Karpas-422 (cell line): ENCODE measurements at regions not wholly inside any gene's neighbourhood (a gene's known extent, or its start where the extent isn't known, plus 50 kb on each side); places are given as distances from the start of the nearest gene placed in this dataset.

Experiments
- DNase-seq: peaks from one replicate; pipeline ENCODE4 v3.0.0-alpha.2; 2015
- H2AFZ ChIP-seq: fragments of 200-600 bp; sonication (generic); 2 replicates; pipeline ENCODE4 v1.6.1; 2014; ENCODE audit warnings: antibody characterized with exemption, low read length, mixed read lengths
- H3K27ac ChIP-seq: fragments of 200-600 bp; sonication (generic); 2 replicates; pipeline ENCODE4 v1.5.1; 2014; ENCODE audit warnings: mild to moderate bottlenecking, low read length, moderate library complexity
- H3K27me3 ChIP-seq: fragments of 200-600 bp; sonication (generic); 2 replicates; pipeline ENCODE4 v1.6.1; 2014; ENCODE audit warnings: low read length, mixed read lengths
- H3K36me3 ChIP-seq: fragments of 200-600 bp; sonication (generic); 2 replicates; pipeline ENCODE4 v1.6.1; 2014; ENCODE audit warnings: low read length, mixed read lengths; ENCODE audit not compliant: insufficient read depth
- H3K4me1 ChIP-seq: fragments of 200-600 bp; sonication (generic); 2 replicates; pipeline ENCODE4 v1.6.1; 2014; ENCODE audit warnings: mild to moderate bottlenecking, low read length, mixed read lengths
- H3K4me2 ChIP-seq: fragments of 200-600 bp; sonication (generic); 2 replicates; pipeline ENCODE4 v1.6.1; 2014; ENCODE audit warnings: low read length, low read depth, mild to moderate bottlenecking; ENCODE audit not compliant: poor library complexity, severe bottlenecking
- H3K4me3 ChIP-seq: fragments of 200-600 bp; sonication (generic); 2 replicates; pipeline ENCODE4 v1.5.1; 2014; ENCODE audit warnings: mild to moderate bottlenecking, antibody characterized with exemption, low read length, mixed read lengths
- H3K79me2 ChIP-seq: fragments of 200-600 bp; sonication (generic); 2 replicates; pipeline ENCODE4 v1.6.1; 2014; ENCODE audit warnings: mild to moderate bottlenecking, low read length, mixed read lengths
- H3K9ac ChIP-seq: fragments of 200-600 bp; sonication (generic); 2 replicates; pipeline ENCODE4 v1.6.0; 2014; ENCODE audit warnings: low read length
- H3K9me2 ChIP-seq: fragments of 200-600 bp; sonication (generic), shearing (Covaris generic); replicated peaks from 2 replicates; pipeline ENCODE4 v1.6.0; 2014; ENCODE audit warnings: mild to moderate bottlenecking, low read length, moderate library complexity; ENCODE audit not compliant: insufficient read depth
- H3K9me3 ChIP-seq: fragments of 300-700, 200-600 bp; sonication (generic); 2 replicates; pipeline ENCODE4 v1.6.1; 2014; ENCODE audit warnings: low read length, mixed read lengths
- H4K20me1 ChIP-seq: fragments of 200-600 bp; sonication (generic); 2 replicates; pipeline ENCODE4 v1.6.1; 2014; ENCODE audit warnings: mild to moderate bottlenecking, antibody characterized with exemption, low read length, low read depth; ENCODE audit not compliant: insufficient read depth

DNA sequence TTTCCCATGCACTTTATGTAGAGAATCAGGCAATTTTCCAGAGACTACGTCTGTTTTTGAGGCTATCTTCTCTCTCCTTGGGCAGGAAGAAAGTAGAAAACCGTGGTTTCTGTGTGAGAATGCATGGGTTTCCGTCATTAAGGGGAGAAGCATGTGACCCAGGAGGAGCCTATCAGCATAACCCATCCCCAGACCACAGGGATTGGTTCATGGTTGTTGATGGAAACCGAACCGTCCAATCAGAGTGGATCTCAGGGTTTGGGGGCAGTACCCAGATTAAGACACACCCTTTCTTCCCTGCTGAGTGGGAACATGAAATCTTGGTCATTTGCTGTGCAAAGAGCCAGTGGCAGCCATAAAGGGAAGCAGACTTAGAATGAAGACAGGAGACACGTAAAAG is 517.8 kb downstream of the MN1 start:
- H3K36me3 ChIP-seq, result no peaks in the 10 kb centered on the region
- H3K9me3 ChIP-seq, result peaks cover 9% of the 10 kb centered on the region; the same call in 1 of the 2 replicates
- H4K20me1 ChIP-seq, result no peaks in the 10 kb centered on the region
- H3K79me2 ChIP-seq, result no peaks in the 10 kb centered on the region
- H3K4me2 ChIP-seq, result no peak overlapping the region
- peaks cover 6% of the 10 kb centered on the region; the same call in 1 of the 2 replicates for H3K27me3 ChIP-seq
- no peak overlapping the region for H3K4me3 ChIP-seq
- H3K27ac ChIP-seq, result no peak overlapping the region
- peak; percentile 90 for DNase-seq
- no peak overlapping the region for H3K9ac ChIP-seq
- H3K4me1 ChIP-seq, result peaks cover 2% of the 10 kb centered on the region; the same call in 1 of the 2 replicates
- no peaks in the 10 kb centered on the region for H3K9me2 ChIP-seq
- peak overlapping the region; percentile 92; the same call in 1 of the 2 replicates for H2AFZ ChIP-seq

GRCh38 chr22:27284324-27284723 is 517.2 kb downstream of the MN1 start:
- no peak for DNase-seq
- Histone ChIP-seq H3K4me1 (peaks cover 2% of the 10 kb centered on the region; the same call in 1 of the 2 replicates), H3K9me3 (peaks cover 9% of the 10 kb centered on the region; the same call in 1 of the 2 replicates), H4K20me1 (no peaks in the 10 kb centered on the region), H3K79me2 (no peaks in the 10 kb centered on the region), H2AFZ (no peak overlapping the region), H3K9ac (no peak overlapping the region), H3K4me2 (no peak overlapping the region), H3K27ac (no peak overlapping the region), H3K4me3 (no peak overlapping the region), H3K27me3 (peaks cover 6% of the 10 kb centered on the region; the same call in 1 of the 2 replicates), H3K36me3 (no peaks in the 10 kb centered on the region), H3K9me2 (no peaks in the 10 kb centered on the region)

DNA sequence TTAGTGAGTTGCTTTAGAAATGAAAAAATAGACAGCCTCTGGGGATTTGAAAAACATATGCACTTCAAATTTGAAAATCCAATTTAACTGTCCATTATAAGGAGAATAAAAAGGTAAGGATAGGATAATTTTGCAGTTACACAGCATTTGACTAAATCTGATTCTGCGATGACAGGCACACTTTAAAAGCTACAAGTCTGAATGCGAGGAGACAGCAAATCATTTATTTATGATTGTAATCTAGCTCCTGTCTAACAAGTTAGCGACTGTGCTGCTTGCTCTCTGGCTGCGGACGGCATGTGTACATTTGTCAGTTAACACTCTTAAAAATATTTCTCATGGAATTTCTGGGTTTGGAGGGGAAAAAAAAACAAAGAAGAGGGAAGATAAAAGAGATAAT is 514.8 kb downstream of the MN1 start:
- Histone ChIP-seq H3K36me3 (no peaks in the 10 kb centered on the region), H3K9me3 (peaks cover 9% of the 10 kb centered on the region; the same call in 1 of the 2 replicates), H2AFZ (no peak overlapping the region), H3K4me3 (no peak overlapping the region), H3K9me2 (no peaks in the 10 kb centered on the region), H3K27ac (no peak overlapping the region), H3K4me1 (peaks cover 2% of the 10 kb centered on the region; the same call in 1 of the 2 replicates), H3K9ac (no peak overlapping the region), H3K79me2 (no peaks in the 10 kb centered on the region), H3K4me2 (no peak overlapping the region), H3K27me3 (peaks cover 6% of the 10 kb centered on the region; the same call in 1 of the 2 replicates), H4K20me1 (no peaks in the 10 kb centered on the region)
- no peak for DNase-seq

GRCh38 chr22:27292542-27293299 is 508.8 kb downstream of the MN1 start:
- Histone ChIP-seq H4K20me1 (no peaks in the 10 kb centered on the region), H3K9me3 (no peaks in the 10 kb centered on the region), H3K27ac (no peak overlapping the region), H3K9ac (no peak overlapping the region), H3K4me1 (peaks cover 2% of the 10 kb centered on the region; the same call in 1 of the 2 replicates), H3K4me3 (no peak overlapping the region), H2AFZ (no peak overlapping the region), H3K9me2 (no peaks in the 10 kb centered on the region), H3K27me3 (no peaks in the 10 kb centered on the region), H3K4me2 (no peak overlapping the region), H3K79me2 (no peaks in the 10 kb centered on the region), H3K36me3 (no peaks in the 10 kb centered on the region)
- DNase-seq, result no peak

GRCh38 chr22:27293721-27294445 is 507.7 kb downstream of the MN1 start:
- Histone ChIP-seq H3K36me3 (no peaks in the 10 kb centered on the region), H2AFZ (no peak overlapping the region), H3K9me3 (no peaks in the 10 kb centered on the region), H3K4me1 (peaks cover 4% of the 10 kb centered on the region; the same call in 1 of the 2 replicates), H3K79me2 (no peaks in the 10 kb centered on the region), H3K27ac (no peak overlapping the region), H3K27me3 (no peaks in the 10 kb centered on the region), H3K4me2 (no peak overlapping the region), H3K9ac (no peak overlapping the region), H3K9me2 (no peaks in the 10 kb centered on the region), H3K4me3 (no peak overlapping the region), H4K20me1 (no peaks in the 10 kb centered on the region)
- no peak for DNase-seq

DNA sequence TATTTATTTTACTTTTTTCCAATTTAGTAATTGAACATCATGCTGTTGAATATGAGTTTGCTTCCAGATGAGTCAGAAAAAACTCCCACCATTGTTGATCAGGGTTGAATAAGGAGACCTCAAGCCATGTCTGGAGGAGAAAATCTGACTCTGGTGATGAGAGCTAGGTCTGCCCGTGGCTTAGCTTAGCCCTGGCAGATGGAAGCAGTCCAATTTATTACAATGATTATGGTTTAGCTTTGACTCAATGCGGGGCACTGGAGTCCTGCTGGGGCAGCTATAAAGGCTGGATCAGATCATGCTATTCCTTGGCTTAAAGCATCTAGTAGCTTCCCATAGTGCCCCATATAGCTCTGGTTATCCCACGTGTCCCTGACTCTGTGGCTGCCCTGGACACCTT is 506.5 kb downstream of the MN1 start:
- H3K4me2 ChIP-seq, result no peak overlapping the region
- H3K27me3 ChIP-seq, result no peaks in the 10 kb centered on the region
- no peaks in the 10 kb centered on the region for H3K9me3 ChIP-seq
- no peak overlapping the region for H3K4me3 ChIP-seq
- H4K20me1 ChIP-seq, result no peaks in the 10 kb centered on the region
- H2AFZ ChIP-seq, result no peak overlapping the region
- no peak overlapping the region for H3K27ac ChIP-seq
- no peak for DNase-seq
- no peak overlapping the region for H3K9ac ChIP-seq
- no peaks in the 10 kb centered on the region for H3K9me2 ChIP-seq
- H3K4me1 ChIP-seq, result peaks cover 4% of the 10 kb centered on the region; the same call in 1 of the 2 replicates
- H3K79me2 ChIP-seq, result no peaks in the 10 kb centered on the region
- no peaks in the 10 kb centered on the region for H3K36me3 ChIP-seq

DNA sequence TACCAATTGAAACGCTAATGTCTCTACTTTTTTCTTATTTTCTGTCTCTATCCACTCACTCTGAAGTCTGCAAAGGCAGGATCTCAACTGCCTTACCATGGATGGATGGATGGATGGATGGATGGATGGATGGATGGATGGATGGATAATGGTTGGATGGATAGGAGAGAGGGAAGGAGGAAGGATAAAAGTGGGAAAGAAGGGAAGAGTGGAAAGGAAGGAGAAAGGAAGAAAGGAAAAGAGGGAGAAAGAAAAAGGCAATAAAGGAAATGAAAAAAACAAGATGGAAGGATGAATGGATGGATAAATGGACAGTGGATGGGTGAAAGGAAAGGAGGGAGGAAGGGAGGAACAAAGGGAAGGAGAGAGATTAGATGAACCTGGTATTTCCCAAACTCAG is 506.0 kb downstream of the MN1 start:
- Histone ChIP-seq H3K4me1 (peaks cover 4% of the 10 kb centered on the region; the same call in 1 of the 2 replicates), H3K27me3 (no peaks in the 10 kb centered on the region), H3K9ac (no peak overlapping the region), H3K9me2 (no peaks in the 10 kb centered on the region), H3K4me3 (no peak overlapping the region), H2AFZ (no peak overlapping the region), H4K20me1 (no peaks in the 10 kb centered on the region), H3K36me3 (no peaks in the 10 kb centered on the region), H3K27ac (no peak overlapping the region), H3K9me3 (no peaks in the 10 kb centered on the region), H3K4me2 (no peak overlapping the region), H3K79me2 (no peaks in the 10 kb centered on the region)
- DNase-seq, result no peak

GRCh38 chr22:27296091-27296675 is 505.4 kb downstream of the MN1 start:
- no peak overlapping the region for H3K4me3 ChIP-seq
- H3K9me3 ChIP-seq, result no peaks in the 10 kb centered on the region
- H4K20me1 ChIP-seq, result no peaks in the 10 kb centered on the region
- no peaks in the 10 kb centered on the region for H3K27me3 ChIP-seq
- H3K79me2 ChIP-seq, result no peaks in the 10 kb centered on the region
- no peaks in the 10 kb centered on the region for H3K9me2 ChIP-seq
- no peak for DNase-seq
- H3K27ac ChIP-seq, result no peak overlapping the region
- H3K4me1 ChIP-seq, result peaks cover 4% of the 10 kb centered on the region; the same call in 1 of the 2 replicates
- no peak overlapping the region for H3K4me2 ChIP-seq
- no peak overlapping the region for H2AFZ ChIP-seq
- H3K9ac ChIP-seq, result no peak overlapping the region
- no peaks in the 10 kb centered on the region for H3K36me3 ChIP-seq
